Kasumi-1 (cell line): ENCODE measurements at regions not wholly inside any gene's neighbourhood (a gene's known extent, or its start where the extent isn't known, plus 50 kb on each side); places are given as distances from the start of the nearest gene placed in this dataset.
"Not testable (repeated sequence)": the region's sequence is repeated elsewhere in the genome, so short reads cannot be mapped to it uniquely, and the experiment has no call there.

Source experiments
- DNase-seq, 2 experiments: peaks; one replicate each; lab custom pipeline; 2025; lab: John Stamatoyannopoulos, UW

GRCh38 chr22:26970809-26971394 is 313.5 kb downstream of the MIAT start:
- DNase-seq = no peak

GRCh38 chr22:26972286-26972685 is 314.9 kb downstream of the MIAT start:
- no peak for DNase-seq

- DNase-seq = not testable (repeated sequence)
Measured at GRCh38 chr22:26972915-26973314, 315.5 kb downstream of the MIAT start.

- DNase-seq = no peak
Measured at GRCh38 chr22:26974034-26974433, 316.6 kb downstream of the MIAT start.

- no peak for DNase-seq
Measured at GRCh38 chr22:26974914-26975803, 317.8 kb downstream of the MIAT start.

GRCh38 chr22:26975865-26976264 is 318.5 kb downstream of the MIAT start:
- DNase-seq = no peak

GRCh38 chr22:26977741-26978376 is 320.5 kb downstream of the MIAT start:
- no peak for DNase-seq

- DNase-seq = no peak
Measured at GRCh38 chr22:26979294-26979693, 321.9 kb downstream of the MIAT start.

- no peak for DNase-seq
Measured at GRCh38 chr22:26981111-26981510, 323.7 kb downstream of the MIAT start.

- DNase-seq = no peak
Measured at GRCh38 chr22:26981541-26981940, 324.2 kb downstream of the MIAT start.

GRCh38 chr22:26983311-26983710 is 325.9 kb downstream of the MIAT start:
- DNase-seq = no peak

- DNase-seq = no peak
Measured at GRCh38 chr22:26985206-26985605, 327.8 kb downstream of the MIAT start.

GRCh38 chr22:26985931-26986782 is 328.8 kb downstream of the MIAT start:
- no peak for DNase-seq

- DNase-seq = no peak
Measured at GRCh38 chr22:26986884-26987283, 329.5 kb downstream of the MIAT start.

GRCh38 chr22:26990503-26991189 is 333.3 kb downstream of the MIAT start:
- DNase-seq = no peak

GRCh38 chr22:26992556-26992955 is 335.2 kb downstream of the MIAT start:
- DNase-seq = no peak

- DNase-seq = no peak
Measured at GRCh38 chr22:26993886-26994285, 336.5 kb downstream of the MIAT start.

- DNase-seq = no peak
Measured at GRCh38 chr22:26994801-26995200, 337.4 kb downstream of the MIAT start.

- no peak for DNase-seq
Measured at GRCh38 chr22:26995235-26995634, 337.8 kb downstream of the MIAT start.

- no peak for DNase-seq
Measured at GRCh38 chr22:26996154-26996553, 338.8 kb downstream of the MIAT start.

- no peak for DNase-seq
Measured at GRCh38 chr22:26998129-26998528, 340.7 kb downstream of the MIAT start.

- no peak for DNase-seq
Measured at GRCh38 chr22:26998716-26999115, 341.3 kb downstream of the MIAT start.
